Stimulated activated memory B cell treated with anti-CD40 and anti-IgM and Interleukin-4, amounts not matched to agents 10 μg/mL and 1 μg/mL and 100 μg/mL, for 72 hours (primary cell): ENCODE measurements at regions not wholly inside any gene's neighbourhood (a gene's known extent, or its start where the extent isn't known, plus 50 kb on each side); places are given as distances from the start of the nearest gene placed in this dataset.

Experiments used
- ATAC-seq: fragments of 150-1000 bp; cut with Tn5 transposase; 2 replicates; pipeline ENCODE4 v1.10.0; 2021
- H3K27ac Mint-ChIP-seq: one replicate; pipeline ENCODE4 v1.8.0; 2022; ENCODE audit warnings: mild to moderate bottlenecking, mixed read lengths
- H3K27me3 Mint-ChIP-seq: one replicate; pipeline ENCODE4 v1.8.0; 2022; ENCODE audit warnings: mixed read lengths
- H3K36me3 Mint-ChIP-seq: one replicate; pipeline ENCODE4 v1.8.0; 2022; ENCODE audit warnings: mixed read lengths
- H3K4me1 Mint-ChIP-seq: one replicate; pipeline ENCODE4 v1.8.0; 2022; ENCODE audit warnings: mixed read lengths
- H3K4me3 Mint-ChIP-seq: one replicate; pipeline ENCODE4 v1.8.0; 2022; ENCODE audit warnings: mild to moderate bottlenecking, moderate library complexity, mixed read lengths
- H3K9me3 Mint-ChIP-seq: one replicate; pipeline ENCODE4 v1.8.0; 2022; ENCODE audit warnings: mixed read lengths

DNA sequence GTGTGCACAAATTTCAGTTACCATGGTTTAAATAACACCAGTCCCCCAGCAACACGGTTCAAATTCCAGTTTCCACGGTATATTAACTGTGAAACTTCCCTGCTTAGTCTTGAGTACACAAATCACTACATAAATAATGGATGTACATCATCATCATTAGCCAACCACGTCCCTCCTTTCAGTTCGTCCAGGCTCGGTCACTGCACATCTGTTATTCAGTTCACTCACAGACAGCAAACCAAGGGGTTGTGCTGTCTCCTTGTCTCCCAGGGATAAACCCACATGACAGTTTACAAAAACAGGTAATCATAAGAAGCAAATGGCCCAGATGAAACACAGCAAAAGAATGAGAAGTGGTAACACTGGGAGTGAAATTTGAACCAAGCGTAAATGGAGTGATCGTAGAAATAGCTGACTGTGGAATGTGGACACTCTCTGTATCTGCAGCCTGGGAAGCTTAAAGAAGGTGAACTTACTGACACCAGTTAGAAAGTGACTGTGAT is 61.0 kb upstream of the RAD23B start:
- Mint-ChIP-seq H3K9me3 (peaks cover 3% of the 10 kb centered on the region), H3K27me3 (peaks cover 14% of the 10 kb centered on the region), H3K27ac (no peak overlapping the region), H3K4me1 (peaks cover 15% of the 10 kb centered on the region), H3K4me3 (no peak overlapping the region), H3K36me3 (peaks cover 5% of the 10 kb centered on the region)
- ATAC-seq = no peak

DNA sequence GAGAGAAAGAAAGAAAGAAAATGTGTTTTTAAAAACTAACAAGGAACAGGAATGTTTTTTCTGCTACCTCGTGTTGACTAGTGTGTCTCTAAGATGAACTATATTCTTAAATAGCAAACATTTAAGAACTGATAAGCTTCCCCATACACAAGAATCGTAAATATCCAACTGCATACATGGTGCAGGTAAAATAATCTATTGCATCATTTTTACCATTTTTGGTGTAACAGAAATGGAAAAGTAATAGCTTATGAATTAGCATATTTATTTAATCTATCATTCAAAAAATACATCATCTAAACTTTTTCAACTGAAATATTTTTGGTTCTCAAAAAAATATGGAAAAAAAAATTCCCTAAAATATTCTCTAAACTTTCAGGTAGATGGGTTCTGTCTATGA is 59.7 kb upstream of the RAD23B start:
- Mint-ChIP-seq H3K4me3 (no peak overlapping the region), H3K27me3 (peaks cover 21% of the 10 kb centered on the region), H3K36me3 (peaks cover 5% of the 10 kb centered on the region)

GRCh38 chr9:107224252-107224651 is 58.8 kb upstream of the RAD23B start:
- Mint-ChIP-seq H3K4me1 (peaks cover 7% of the 10 kb centered on the region), H3K27me3 (peaks cover 29% of the 10 kb centered on the region), H3K27ac (no peak overlapping the region)

More for the DNA sequence above, 59.7 kb upstream of the RAD23B start:
- peaks cover 15% of the 10 kb centered on the region for H3K4me1 Mint-ChIP-seq
- ATAC-seq = no peak
- H3K27ac Mint-ChIP-seq = no peak overlapping the region
- peaks cover 3% of the 10 kb centered on the region for H3K9me3 Mint-ChIP-seq

DNA sequence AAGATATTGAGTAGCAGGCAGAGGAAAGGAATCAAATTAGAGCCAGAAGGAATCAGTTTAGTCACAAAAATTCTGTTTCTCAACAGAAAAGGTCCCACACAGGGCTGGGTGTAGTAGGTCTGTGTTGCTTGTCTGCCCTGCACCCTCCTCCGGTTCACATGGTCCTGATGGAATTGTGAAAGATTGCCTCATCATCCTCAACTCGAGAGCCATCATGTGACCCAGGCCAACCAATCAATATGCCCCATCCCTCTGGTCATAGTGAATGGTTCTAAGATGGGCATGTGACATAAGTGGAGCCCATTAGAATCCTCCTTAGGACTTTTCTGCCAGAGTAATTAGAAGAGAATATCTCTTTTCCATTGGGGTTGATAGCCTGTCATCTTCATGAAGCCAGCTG is 56.7 kb upstream of the RAD23B start:
- Mint-ChIP-seq H3K27me3 (peaks cover 49% of the 10 kb centered on the region), H3K9me3 (no peaks in the 10 kb centered on the region), H3K4me3 (no peak overlapping the region), H3K4me1 (no peaks in the 10 kb centered on the region), H3K36me3 (no peaks in the 10 kb centered on the region), H3K27ac (no peak overlapping the region)
- peak; percentile 16 for ATAC-seq

More at GRCh38 chr9:107224252-107224651, 58.8 kb upstream of the RAD23B start:
- Mint-ChIP-seq H3K36me3 (no peaks in the 10 kb centered on the region), H3K9me3 (no peaks in the 10 kb centered on the region), H3K4me3 (no peak overlapping the region)
- no peak for ATAC-seq

- no peak for ATAC-seq
- Mint-ChIP-seq H3K27ac (no peak overlapping the region), H3K4me3 (no peak overlapping the region), H3K4me1 (no peaks in the 10 kb centered on the region), H3K9me3 (no peaks in the 10 kb centered on the region), H3K27me3 (peaks cover 53% of the 10 kb centered on the region), H3K36me3 (no peaks in the 10 kb centered on the region)
These were observed 55.3 kb upstream of the RAD23B start for GRCh38 chr9:107227774-107228173.

- Mint-ChIP-seq H3K36me3 (no peaks in the 10 kb centered on the region), H3K27me3 (peaks cover 53% of the 10 kb centered on the region), H3K4me3 (no peak overlapping the region), H3K9me3 (no peaks in the 10 kb centered on the region), H3K27ac (no peak overlapping the region), H3K4me1 (no peaks in the 10 kb centered on the region)
- no peak for ATAC-seq
These were observed 54.5 kb upstream of the RAD23B start for GRCh38 chr9:107228496-107229039.

DNA sequence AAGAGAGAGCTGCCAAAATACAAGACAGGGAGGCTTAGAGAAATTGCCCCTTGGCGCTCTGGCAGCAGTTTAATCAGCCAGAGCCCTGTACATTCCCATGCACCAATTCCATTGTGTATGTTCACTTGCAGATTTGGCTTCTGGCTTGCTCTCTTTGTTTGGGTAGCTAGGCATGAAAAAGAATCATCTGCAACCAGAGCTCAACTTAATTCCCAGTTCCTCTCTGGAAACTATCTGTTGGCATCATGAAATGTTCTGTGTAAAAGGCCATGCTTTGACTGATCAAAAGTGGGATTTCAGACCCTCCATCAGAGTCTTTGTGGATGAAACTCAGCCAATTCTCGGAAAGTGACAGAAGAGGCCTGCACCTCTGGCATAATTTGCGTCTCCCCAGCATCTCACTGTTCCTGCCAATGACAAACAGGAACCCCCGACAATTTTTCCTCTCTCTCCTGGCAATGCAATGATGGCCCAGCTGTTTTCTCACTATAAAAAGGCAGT is 53.8 kb upstream of the RAD23B start:
- no peak for ATAC-seq
- Mint-ChIP-seq H3K4me1 (no peaks in the 10 kb centered on the region), H3K9me3 (no peaks in the 10 kb centered on the region), H3K36me3 (no peaks in the 10 kb centered on the region), H3K4me3 (no peak overlapping the region), H3K27ac (no peak overlapping the region), H3K27me3 (peaks cover 53% of the 10 kb centered on the region)
